Keratinocyte (primary cell): ENCODE measurements at regions not wholly inside any gene's neighbourhood (a gene's known extent, or its start where the extent isn't known, plus 50 kb on each side); places are given as distances from the start of the nearest gene placed in this dataset.

ENCODE experiments used
- CTCF ChIP-seq, 3 experiments: IDR thresholded peaks in 1 of 3; conservative IDR thresholded peaks in 1 of 3; optimal IDR thresholded peaks in 1 of 3; 2 replicates in 2 of 3; 3 replicates in 1 of 3; pipeline versions ENCODE3 to v1.5.1; 2011; ENCODE audit warnings: low read length in 3 of 3, mild to moderate bottlenecking in 3 of 3, moderate library complexity in 2 of 3, control low read depth in 1 of 3, inconsistent platforms in 1 of 3; ENCODE audit not compliant: insufficient read depth in 2 of 3; ENCODE audit errors: extremely low read depth in 1 of 3
- EZH2 ChIP-seq: IDR thresholded peaks from one replicate; pipeline ENCODE4 v1.6.1; 2012; ENCODE audit warnings: inconsistent platforms, mild to moderate bottlenecking, low read length, moderate library complexity

- TF ChIP-seq CTCF (optimal IDR thresholded peaks at IDR 0.05 in 1 of 3, IDR thresholded peaks at IDR 0.05 in 1 of 3, conservative IDR thresholded peaks at IDR 0.05 in 1 of 3; ENCODE audit: extremely low read depth in 1 of 3, insufficient read depth in 2 of 3, low read length in 3 of 3) (no peak), EZH2 (no peak)
These were observed 738.6 kb downstream of the TRAM1L1 start for GRCh38 chr4:116346750-116347149.
